Bronchial epithelial cell (primary cell): ENCODE measurements at regions not wholly inside any gene's neighbourhood (a gene's known extent, or its start where the extent isn't known, plus 50 kb on each side); places are given as distances from the start of the nearest gene placed in this dataset.

Experiments used
- DNase-seq: peaks from one replicate; pipeline ENCODE4 v3.0.0-alpha.2; 2010; ENCODE audit warnings: low read depth
- FAIRE-seq: peaks from 2 replicates; lab custom pipeline; 2011; peaks lifted over from hg19 to GRCh38; lab: Jason Lieb, UNC
- H3K27me3 ChIP-seq: 2 replicates; pipeline ENCODE4 v1.5.1; 2011; ENCODE audit warnings: low read length; ENCODE audit not compliant: control insufficient read depth, insufficient read depth
- H3K36me3 ChIP-seq: 2 replicates; pipeline ENCODE4 v1.5.1; 2011; ENCODE audit warnings: low read length; ENCODE audit not compliant: control insufficient read depth, insufficient read depth
- H3K4me3 ChIP-seq: 2 replicates; pipeline ENCODE4 v1.5.1; 2011; ENCODE audit warnings: mild to moderate bottlenecking, low read depth, low read length, control low read depth
- CTCF ChIP-seq: IDR thresholded peaks from 2 replicates; pipeline ENCODE4 v1.5.1; 2011; ENCODE audit warnings: mild to moderate bottlenecking, moderate library complexity, low read length, control low read depth, inconsistent platforms; ENCODE audit not compliant: insufficient read depth, severe bottlenecking

GRCh38 chr15:66981771-66982170 is 83.6 kb upstream of the SMAD3 start:
- no peak for TF ChIP-seq CTCF
- Histone ChIP-seq H3K27me3 (no peaks in the 10 kb centered on the region), H3K4me3 (no peak overlapping the region), H3K36me3 (no peaks in the 10 kb centered on the region)
- FAIRE-seq (no peak), DNase-seq (no peak)

GRCh38 chr15:66982250-66982649 is 83.2 kb upstream of the SMAD3 start:
- DNase-seq (no peak), FAIRE-seq (no peak)
- no peak overlapping the region for H3K4me3 ChIP-seq
- H3K36me3 ChIP-seq, result no peaks in the 10 kb centered on the region
- no peak for TF ChIP-seq CTCF
- no peaks in the 10 kb centered on the region for H3K27me3 ChIP-seq

- no peaks in the 10 kb centered on the region for H3K27me3 ChIP-seq
- TF ChIP-seq CTCF, result no peak
- FAIRE-seq (no peak), DNase-seq (no peak)
- H3K4me3 ChIP-seq, result no peak overlapping the region
- no peaks in the 10 kb centered on the region for H3K36me3 ChIP-seq
Measured at GRCh38 chr15:66982816-66983215, 82.6 kb upstream of the SMAD3 start.

GRCh38 chr15:66985653-66986052 is 79.7 kb upstream of the SMAD3 start:
- FAIRE-seq (no peak), DNase-seq (no peak)
- no peak overlapping the region for H3K4me3 ChIP-seq
- no peaks in the 10 kb centered on the region for H3K36me3 ChIP-seq
- TF ChIP-seq CTCF, result no peak
- H3K27me3 ChIP-seq, result no peaks in the 10 kb centered on the region

- no peak for TF ChIP-seq CTCF
- Histone ChIP-seq H3K27me3 (no peaks in the 10 kb centered on the region), H3K36me3 (no peaks in the 10 kb centered on the region), H3K4me3 (no peak overlapping the region)
- FAIRE-seq (no peak), DNase-seq (no peak)
Measured at GRCh38 chr15:66986951-66987350, 78.5 kb upstream of the SMAD3 start.

- Histone ChIP-seq H3K36me3 (no peaks in the 10 kb centered on the region), H3K27me3 (no peaks in the 10 kb centered on the region), H3K4me3 (no peak overlapping the region)
- no peak for DNase-seq
- no peak for TF ChIP-seq CTCF
- FAIRE-seq, result no peak
Measured at GRCh38 chr15:66993090-66993489, 72.3 kb upstream of the SMAD3 start.
